GM23248 (cell line): ENCODE measurements at regions not wholly inside any gene's neighbourhood (a gene's known extent, or its start where the extent isn't known, plus 50 kb on each side); places are given as distances from the start of the nearest gene placed in this dataset.

ENCODE experiments used
- EZH2 ChIP-seq: fragments of 200-600 bp; sonication (generic); IDR thresholded peaks from 2 replicates; pipeline ENCODE4 v1.6.1; 2018; ENCODE audit warnings: antibody characterized with exemption, mild to moderate bottlenecking; ENCODE audit not compliant: insufficient read depth, poor library complexity, severe bottlenecking
- EZH2phosphoT487 ChIP-seq: fragments of 200-600 bp; sonication (generic); IDR thresholded peaks from 2 replicates; pipeline ENCODE4 v1.6.1; 2018; ENCODE audit warnings: antibody characterized with exemption, moderate library complexity, mild to moderate bottlenecking, low read depth; ENCODE audit not compliant: insufficient read depth

DNA sequence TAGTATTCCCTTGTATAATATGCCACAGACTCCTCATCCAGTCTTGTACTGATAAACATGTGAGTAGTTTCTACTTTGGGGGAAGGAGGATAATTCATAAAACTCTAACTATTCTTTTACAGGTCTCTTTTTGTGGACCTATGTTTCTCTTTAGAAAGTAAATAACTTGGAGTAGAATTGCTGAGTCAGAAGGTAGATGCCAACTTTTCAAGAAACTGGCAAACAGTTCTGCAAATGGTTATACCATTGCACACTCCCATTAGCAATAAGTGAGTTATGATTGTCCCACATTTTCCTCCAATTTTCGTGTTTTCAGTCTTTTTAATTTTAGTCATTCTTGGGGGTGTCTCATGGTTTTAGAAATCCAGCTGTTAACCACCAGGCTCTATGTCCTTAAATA is 477.2 kb upstream of the LRRTM4 start:
- TF ChIP-seq EZH2, result no peak
- no peak for TF ChIP-seq EZH2phosphoT487
